Smooth muscle cell (in vitro differentiated cells): ENCODE measurements at regions not wholly inside any gene's neighbourhood (a gene's known extent, or its start where the extent isn't known, plus 50 kb on each side); places are given as distances from the start of the nearest gene placed in this dataset.

Experiments used
- DNase-seq: peaks from one replicate; lab custom pipeline; 2025; ENCODE audit not compliant: unreplicated experiment; lab: John Stamatoyannopoulos, UW
- H2AFZ ChIP-seq: fragments of 200-600 bp; sonication (generic); 2 replicates; pipeline ENCODE4 v1.6.0; 2016; ENCODE audit warnings: antibody characterized with exemption, low read depth, mild to moderate bottlenecking
- H3F3A ChIP-seq: fragments of 200-600 bp; sonication (generic); 2 replicates; pipeline ENCODE4 v1.6.0; 2017; ENCODE audit warnings: antibody characterized with exemption, low read depth
- H3K27ac ChIP-seq: fragments of 200-600 bp; sonication (generic); 2 replicates; pipeline ENCODE4 v1.5.1; 2016; ENCODE audit warnings: low read depth, mild to moderate bottlenecking
- H3K27me3 ChIP-seq: fragments of 200-600 bp; sonication (generic); 2 replicates; pipeline ENCODE4 v1.6.1; 2016; ENCODE audit warnings: low read depth, mild to moderate bottlenecking
- H3K36me3 ChIP-seq: fragments of 200-600 bp; sonication (generic); 2 replicates; pipeline ENCODE4 v1.5.1; 2016; ENCODE audit warnings: low read depth
- H3K4me1 ChIP-seq: fragments of 200-600 bp; sonication (generic); 2 replicates; pipeline ENCODE4 v1.5.1; 2016; ENCODE audit warnings: low read depth
- H3K4me2 ChIP-seq: fragments of 200-600 bp; sonication (generic); 2 replicates; pipeline ENCODE4 v1.6.0; 2016; ENCODE audit warnings: mild to moderate bottlenecking
- H3K4me3 ChIP-seq: fragments of 200-600 bp; sonication (generic); 2 replicates; pipeline ENCODE4 v1.5.1; 2016; ENCODE audit warnings: mild to moderate bottlenecking
- H3K79me2 ChIP-seq: fragments of 200-600 bp; sonication (generic); 2 replicates; pipeline ENCODE4 v1.6.0; 2016; ENCODE audit warnings: low read depth, mild to moderate bottlenecking
- H3K9ac ChIP-seq: fragments of 200-600 bp; sonication (generic); 2 replicates; pipeline ENCODE4 v1.6.0; 2016; ENCODE audit warnings: low read depth
- H3K9me3 ChIP-seq: fragments of 200-600 bp; sonication (generic); replicated peaks from 2 replicates; pipeline ENCODE4 v1.5.1; 2016; ENCODE audit warnings: low read depth
- H4K20me1 ChIP-seq: fragments of 200-600 bp; sonication (generic); 2 replicates; pipeline ENCODE4 v1.6.0; 2016; ENCODE audit warnings: low read depth
- CTCF ChIP-seq: fragments of 200-600 bp; sonication (generic); IDR thresholded peaks from 2 replicates; pipeline ENCODE4 v1.5.1; 2017; ENCODE audit warnings: borderline replicate concordance, mild to moderate bottlenecking, antibody characterized with exemption; ENCODE audit not compliant: insufficient read depth, poor library complexity, severe bottlenecking
- WGBS: methylation state at CpG from one replicate; pipeline ENCODE4 v1.1.7; 2016; ENCODE audit warnings: low lambda C conversion rate; 5-methylcytosine and 5-hydroxymethylcytosine counted together

GRCh38 chr7:85287106-85287825 lies 100.4 kb upstream of the SEMA3D start:
- TF ChIP-seq CTCF = no peak
- no peaks in the 10 kb centered on the region for H3F3A ChIP-seq
- WGBS = 23% methylated on average over 4 of the region's 4 CpGs
- no peaks in the 10 kb centered on the region for H3K36me3 ChIP-seq
- no peaks in the 10 kb centered on the region for H4K20me1 ChIP-seq
- H3K79me2 ChIP-seq = no peaks in the 10 kb centered on the region
- peak overlapping the region; percentile 59 for H3K27ac ChIP-seq
- H3K9ac ChIP-seq = no peak overlapping the region
- H3K4me2 ChIP-seq = peak overlapping the region; percentile 62
- no peaks in the 10 kb centered on the region for H3K9me3 ChIP-seq
- no peak overlapping the region for H3K4me3 ChIP-seq
- H3K4me1 ChIP-seq = peaks cover 16% of the 10 kb centered on the region
- DNase-seq = no peak
- no peaks in the 10 kb centered on the region for H3K27me3 ChIP-seq
- H2AFZ ChIP-seq = peak overlapping the region; percentile 70

- H3K36me3 ChIP-seq = no peaks in the 10 kb centered on the region
- WGBS = 26% methylated on average over 3 of the region's 3 CpGs
- H3K4me3 ChIP-seq = no peak overlapping the region
- H3K27ac ChIP-seq = peak overlapping the region; percentile 51
- no peaks in the 10 kb centered on the region for H3K27me3 ChIP-seq
- H2AFZ ChIP-seq = peak overlapping the region; percentile 70
- TF ChIP-seq CTCF = no peak
- H4K20me1 ChIP-seq = no peaks in the 10 kb centered on the region
- H3K9ac ChIP-seq = no peak overlapping the region
- H3K79me2 ChIP-seq = no peaks in the 10 kb centered on the region
- H3K9me3 ChIP-seq = no peaks in the 10 kb centered on the region
- H3K4me2 ChIP-seq = peak overlapping the region; percentile 62
- no peak for DNase-seq
- no peaks in the 10 kb centered on the region for H3F3A ChIP-seq
- peaks cover 16% of the 10 kb centered on the region for H3K4me1 ChIP-seq
These were observed 99.6 kb upstream of the SEMA3D start for GRCh38 chr7:85286446-85286845.

GRCh38 chr7:85285527-85285926 lies 98.7 kb upstream of the SEMA3D start:
- H3K4me2 ChIP-seq = no peak overlapping the region
- 81% methylated on average over 1 of the region's 1 CpG for WGBS
- H3K9me3 ChIP-seq = no peaks in the 10 kb centered on the region
- no peaks in the 10 kb centered on the region for H3K36me3 ChIP-seq
- H3F3A ChIP-seq = no peaks in the 10 kb centered on the region
- H3K27me3 ChIP-seq = no peaks in the 10 kb centered on the region
- no peak for TF ChIP-seq CTCF
- no peaks in the 10 kb centered on the region for H3K79me2 ChIP-seq
- H4K20me1 ChIP-seq = no peaks in the 10 kb centered on the region
- H3K27ac ChIP-seq = no peak overlapping the region
- no peak overlapping the region for H3K4me3 ChIP-seq
- H2AFZ ChIP-seq = no peak overlapping the region
- no peak for DNase-seq
- peaks cover 16% of the 10 kb centered on the region for H3K4me1 ChIP-seq
- H3K9ac ChIP-seq = no peak overlapping the region

- no peaks in the 10 kb centered on the region for H4K20me1 ChIP-seq
- H3K27ac ChIP-seq = no peak overlapping the region
- 55% methylated on average over 5 of the region's 5 CpGs for WGBS
- H3K4me3 ChIP-seq = no peak overlapping the region
- no peaks in the 10 kb centered on the region for H3K27me3 ChIP-seq
- no peak overlapping the region for H2AFZ ChIP-seq
- H3F3A ChIP-seq = no peaks in the 10 kb centered on the region
- peaks cover 5% of the 10 kb centered on the region for H3K4me1 ChIP-seq
- no peaks in the 10 kb centered on the region for H3K79me2 ChIP-seq
- H3K9me3 ChIP-seq = no peaks in the 10 kb centered on the region
- no peak for TF ChIP-seq CTCF
- DNase-seq = no peak
- H3K9ac ChIP-seq = no peak overlapping the region
- no peaks in the 10 kb centered on the region for H3K36me3 ChIP-seq
- H3K4me2 ChIP-seq = no peak overlapping the region
These were observed 88.3 kb upstream of the SEMA3D start for GRCh38 chr7:85275204-85275603.
